Stromal cell of bone marrow (primary cell): ENCODE measurements at regions not wholly inside any gene's neighbourhood (a gene's known extent, or its start where the extent isn't known, plus 50 kb on each side); places are given as distances from the start of the nearest gene placed in this dataset.
"Not testable (repeated sequence)": the region's sequence is repeated elsewhere in the genome, so short reads cannot be mapped to it uniquely, and the experiment has no call there.

Experiments used
- DNase-seq: peaks from one replicate; pipeline ENCODE4 v3.0.0-alpha.2; 2012; ENCODE audit warnings: low read depth

- no peak for DNase-seq
Measured at GRCh38 chr6:1230689-1231605, 81.0 kb upstream of the FOXQ1 start.

- DNase-seq: no peak
Measured at GRCh38 chr6:1230281-1230680, 81.6 kb upstream of the FOXQ1 start.

GRCh38 chr6:1229808-1230207, 82.1 kb upstream of the FOXQ1 start:
- DNase-seq: no peak

GRCh38 chr6:1229301-1229700, 82.6 kb upstream of the FOXQ1 start:
- DNase-seq: no peak

- DNase-seq: no peak
Measured at GRCh38 chr6:1228754-1229191, 83.1 kb upstream of the FOXQ1 start.

- no peak for DNase-seq
Measured at GRCh38 chr6:1227935-1228753, 83.8 kb upstream of the FOXQ1 start.

GRCh38 chr6:1227600-1227934, 84.3 kb upstream of the FOXQ1 start:
- DNase-seq: no peak

GRCh38 chr6:1226277-1227099, 85.4 kb upstream of the FOXQ1 start:
- DNase-seq: no peak

- no peak for DNase-seq
Measured at GRCh38 chr6:1224514-1224913, 87.4 kb upstream of the FOXQ1 start.

- DNase-seq: no peak
Measured at GRCh38 chr6:1222728-1223595, 88.9 kb upstream of the FOXQ1 start.

- DNase-seq: no peak
Measured at GRCh38 chr6:1217396-1217795, 94.5 kb upstream of the FOXQ1 start.

- DNase-seq: no peak
Measured at GRCh38 chr6:1216488-1216974, 95.4 kb upstream of the FOXQ1 start.

GRCh38 chr6:1215884-1216487, 95.9 kb upstream of the FOXQ1 start:
- DNase-seq: no peak

- DNase-seq: no peak
Measured at GRCh38 chr6:1215023-1215422, 96.9 kb upstream of the FOXQ1 start.

GRCh38 chr6:1212919-1213318, 99.0 kb upstream of the FOXQ1 start:
- no peak for DNase-seq

GRCh38 chr6:1212138-1212537, 99.8 kb upstream of the FOXQ1 start:
- not testable (repeated sequence) for DNase-seq

GRCh38 chr6:1210631-1211030, 101.3 kb upstream of the FOXQ1 start:
- not testable (repeated sequence) for DNase-seq

- DNase-seq: no peak
Measured at GRCh38 chr6:1208876-1209275, 103.0 kb upstream of the FOXQ1 start.

GRCh38 chr6:1203546-1203945, 108.4 kb upstream of the FOXQ1 start:
- DNase-seq: no peak

- no peak for DNase-seq
Measured at GRCh38 chr6:1202201-1202600, 109.7 kb upstream of the FOXQ1 start.
